K562 (cell line): ENCODE measurements at regions not wholly inside any gene's neighbourhood (a gene's known extent, or its start where the extent isn't known, plus 50 kb on each side); places are given as distances from the start of the nearest gene placed in this dataset.

Experiments
- ARID2 ChIP-seq: fragments of 450-650 bp; IDR thresholded peaks from 2 replicates; pipeline ENCODE4 v1.6.1; 2017; ENCODE audit warnings: antibody characterized with exemption, mild to moderate bottlenecking
- CTCF ChIP-seq, 3 experiments: IDR thresholded peaks in 2 of 3; conservative IDR thresholded peaks in 1 of 3; 2 replicates each; pipeline ENCODE4 v1.5.1; 2011 to 2012; ENCODE audit warnings: low read length in 3 of 3, mild to moderate bottlenecking in 3 of 3, control low read depth in 2 of 3, improper control_type of control experiment in 1 of 3, inconsistent platforms in 1 of 3, low read depth in 1 of 3, mixed read lengths in 1 of 3, moderate library complexity in 1 of 3; ENCODE audit not compliant: insufficient read depth in 2 of 3
- ERF ChIP-seq: fragments of 450-650 bp; formaldehyde crosslinking; IDR thresholded peaks from 2 replicates; pipeline ENCODE4 v1.4.0; 2020; ENCODE audit warnings: mild to moderate bottlenecking, mixed read lengths
- HDAC2 ChIP-seq: fragments of 450-650 bp; IDR thresholded peaks from 2 replicates; pipeline ENCODE4 v1.6.1; 2016; ENCODE audit warnings: mild to moderate bottlenecking
- JUND ChIP-seq, 2 experiments: IDR thresholded peaks; 2 replicates in 1 of 2; 3 replicates in 1 of 2; pipeline ENCODE4 v1.6.1; 2011; ENCODE audit warnings: borderline replicate concordance in 2 of 2, low read depth in 2 of 2, low read length in 2 of 2, improper control_type of control experiment in 1 of 2, missing biosample characterization in 1 of 2, missing genetic modification characterization in 1 of 2, missing genetic modification reagents in 1 of 2
- NCOR1 ChIP-seq: fragments of 450-650 bp; IDR thresholded peaks from 2 replicates; pipeline ENCODE4 v1.6.1; 2016; ENCODE audit warnings: mild to moderate bottlenecking, moderate library complexity
- REST ChIP-seq, 2 experiments: fragments of 450-650 bp; formaldehyde crosslinking in 1 of 2; IDR thresholded peaks; 2 replicates each; pipeline versions ENCODE4 v1.4.0 to v1.6.1; 2014 to 2020; ENCODE audit warnings: mild to moderate bottlenecking in 2 of 2, borderline replicate concordance in 1 of 2, low read depth in 1 of 2
- TEAD2 ChIP-seq: fragments of 450-650 bp; IDR thresholded peaks from 2 replicates; pipeline ENCODE4 v1.6.1; 2016; ENCODE audit warnings: missing genetic modification characterization, control low read depth, missing compliant biosample characterization
- TFE3 ChIP-seq: fragments of 450-650 bp; formaldehyde crosslinking; IDR thresholded peaks from 2 replicates; pipeline ENCODE4 v1.4.0; 2020; ENCODE audit warnings: mild to moderate bottlenecking, mixed read lengths
- ZNF592 ChIP-seq: fragments of 450-650 bp; IDR thresholded peaks from 2 replicates; pipeline ENCODE4 v1.6.1; 2017; ENCODE audit warnings: antibody characterized with exemption, mild to moderate bottlenecking

GRCh38 chr17:34199932-34200534, 55.1 kb upstream of the CCL2 start (continued):
- TF ChIP-seq ARID2: peak; percentile 97
- no peak for TF ChIP-seq ERF (CRISPR knock-in tag)
- TF ChIP-seq NCOR1: 0 out of 2 replicates have a peak, but pooled peaks have one; percentile 16
- no peak for TF ChIP-seq TEAD2 (tag)
- TF ChIP-seq TFE3 (CRISPR knock-in tag): no peak
- TF ChIP-seq ZNF592: 0 out of 2 replicates have a peak, but pooled peaks have one; percentile 43
- TF ChIP-seq CTCF (IDR thresholded peaks at IDR 0.05 in 2 of 3, conservative IDR thresholded peaks at IDR 0.05 in 1 of 3; ENCODE audit: insufficient read depth in 2 of 3, low read depth in 1 of 3, low read length in 3 of 3): peak; percentile 99 to 100 (median 100)
- no peak for TF ChIP-seq HDAC2
- TF ChIP-seq JUND (IDR thresholded peaks at IDR 0.05; ENCODE audit: borderline replicate concordance, low read depth, low read length): peak; percentile 54; the same call in 1 of the 2 replicates
- TF ChIP-seq JUND (tag; IDR thresholded peaks at IDR 0.05; ENCODE audit: borderline replicate concordance, low read depth, low read length): no peak
- peak; percentile 95 for TF ChIP-seq REST (IDR thresholded peaks at IDR 0.05; ENCODE audit: borderline replicate concordance)
- no peak for TF ChIP-seq REST (CRISPR knock-in tag; IDR thresholded peaks at IDR 0.05; ENCODE audit: low read depth)
